ENCODE measurements at regions not wholly inside any gene's neighbourhood (a gene's known extent, or its start where the extent isn't known, plus 50 kb on each side); places are given as distances from the start of the nearest gene placed in this dataset.

GRCh38 chr14:98966475-98967162, 305.4 kb downstream of the BCL11B start:
- TF ChIP-seq SUZ12 (IDR thresholded peaks at IDR 0.05; ENCODE audit: extremely low read depth, insufficient read depth, insufficient read length) = no peak
- TF ChIP-seq YY1 (IDR thresholded peaks at IDR 0.05; ENCODE audit: insufficient read depth, insufficient read length) = no peak
- no peak for TF ChIP-seq ZNF274 (IDR thresholded peaks at IDR 0.05; ENCODE audit: low read depth, low read length)
